Trophoblast cell (in vitro differentiated cells and primary cell): ENCODE measurements at regions not wholly inside any gene's neighbourhood (a gene's known extent, or its start where the extent isn't known, plus 50 kb on each side); places are given as distances from the start of the nearest gene placed in this dataset.
"Not testable (repeated sequence)": the region's sequence is repeated elsewhere in the genome, so short reads cannot be mapped to it uniquely, and the experiment has no call there.

ENCODE experiments used
- DNase-seq, 2 donors: peaks; one replicate each; pipeline ENCODE4 v3.0.0-alpha.2; 2016
- H2AFZ ChIP-seq: 2 replicates; pipeline ENCODE4 v1.6.1; 2013; ENCODE audit warnings: low read length, moderate library complexity, mild to moderate bottlenecking; ENCODE audit not compliant: insufficient read depth, poor library complexity
- H2AK5ac ChIP-seq: 2 replicates; pipeline ENCODE4 v1.6.1; 2013; ENCODE audit warnings: mild to moderate bottlenecking, low read length
- H2BK120ac ChIP-seq: 2 replicates; pipeline ENCODE4 v1.6.1; 2013; ENCODE audit warnings: low read length, mild to moderate bottlenecking, moderate library complexity; ENCODE audit not compliant: insufficient read depth, poor library complexity
- H2BK12ac ChIP-seq: 2 replicates; pipeline ENCODE4 v1.6.1; 2013; ENCODE audit warnings: mild to moderate bottlenecking, low read length, moderate library complexity
- H2BK5ac ChIP-seq: 2 replicates; pipeline ENCODE4 v1.6.1; 2013; ENCODE audit warnings: low read length, low read depth, moderate library complexity, mild to moderate bottlenecking; ENCODE audit not compliant: poor library complexity
- H3K14ac ChIP-seq: 2 replicates; pipeline ENCODE4 v1.6.1; 2013; ENCODE audit warnings: mild to moderate bottlenecking, low read length
- H3K18ac ChIP-seq: 2 replicates; pipeline ENCODE4 v1.6.1; 2013; ENCODE audit warnings: mild to moderate bottlenecking, low read length
- H3K23ac ChIP-seq: 2 replicates; pipeline ENCODE4 v1.6.1; 2013; ENCODE audit warnings: low read length
- H3K27ac ChIP-seq: 2 replicates; pipeline ENCODE4 v1.5.1; 2013; ENCODE audit warnings: low read depth, mild to moderate bottlenecking, inconsistent platforms, low read length, moderate library complexity
- H3K27me3 ChIP-seq: 2 replicates; pipeline ENCODE4 v1.6.1; 2013; ENCODE audit warnings: inconsistent platforms, mild to moderate bottlenecking, low read length, moderate library complexity; ENCODE audit not compliant: insufficient read depth
- H3K36me3 ChIP-seq, 2 experiments: 1 replicate in 1 of 2; 2 replicates in 1 of 2; pipeline ENCODE4 v1.6.1; 2013; ENCODE audit warnings: low read length in 2 of 2, mild to moderate bottlenecking in 2 of 2, moderate library complexity in 1 of 2; ENCODE audit not compliant: insufficient read depth in 2 of 2, control insufficient read depth in 1 of 2
- H3K4ac ChIP-seq: 2 replicates; pipeline ENCODE4 v1.6.1; 2013; ENCODE audit warnings: low read depth, mild to moderate bottlenecking, low read length, moderate library complexity
- H3K4me1 ChIP-seq, 2 experiments: 1 replicate in 1 of 2; 2 replicates in 1 of 2; pipeline ENCODE4 v1.6.1; 2013; ENCODE audit warnings: low read length in 2 of 2, mild to moderate bottlenecking in 2 of 2, moderate library complexity in 1 of 2; ENCODE audit not compliant: insufficient read depth in 2 of 2, control insufficient read depth in 1 of 2
- H3K4me2 ChIP-seq: 2 replicates; pipeline ENCODE4 v1.6.1; 2013; ENCODE audit warnings: inconsistent platforms, mild to moderate bottlenecking, low read length, moderate library complexity
- H3K4me3 ChIP-seq: 2 replicates; pipeline ENCODE4 v1.5.1; 2013; ENCODE audit warnings: mild to moderate bottlenecking, low read depth, low read length, inconsistent platforms
- H3K79me1 ChIP-seq: one replicate; pipeline ENCODE4 v1.6.1; 2013; ENCODE audit warnings: low read length
- H3K79me2 ChIP-seq: 2 replicates; pipeline ENCODE4 v1.6.1; 2013; ENCODE audit warnings: low read length, mild to moderate bottlenecking; ENCODE audit not compliant: control insufficient read depth, insufficient read depth, poor library complexity
- H3K9ac ChIP-seq: 2 replicates; pipeline ENCODE4 v1.6.1; 2013; ENCODE audit warnings: mild to moderate bottlenecking, low read length
- H3K9me3 ChIP-seq: 2 replicates; pipeline ENCODE4 v1.6.1; 2013; ENCODE audit warnings: low read depth, mild to moderate bottlenecking, control low read depth, inconsistent platforms, low read length; ENCODE audit not compliant: insufficient read depth
- H4K12ac ChIP-seq: 2 replicates; pipeline ENCODE4 v1.6.1; 2013; ENCODE audit warnings: low read depth, mild to moderate bottlenecking, low read length, moderate library complexity
- H4K8ac ChIP-seq: 2 replicates; pipeline ENCODE4 v1.6.1; 2013; ENCODE audit warnings: low read depth, mild to moderate bottlenecking, low read length, moderate library complexity
- H4K91ac ChIP-seq: one replicate; pipeline ENCODE4 v1.6.1; 2013; ENCODE audit warnings: low read depth, mild to moderate bottlenecking, low read length, moderate library complexity
- WGBS: extraction: QIAGEN DNeasy Blood & Tissue Kit; methylation state at CpG from one replicate; pipeline ENCODE4 v1.1.7; 2013; ENCODE audit warnings: missing lambda C conversion rate; ENCODE audit not compliant: insufficient read length, insufficient coverage; ENCODE audit errors: extremely low coverage; 5-methylcytosine and 5-hydroxymethylcytosine counted together

- H4K8ac ChIP-seq: no peak overlapping the region
- no peak overlapping the region for H2AFZ ChIP-seq
- H3K79me2 ChIP-seq: no peaks in the 10 kb centered on the region
- no CpG with 5 or more reads among the region's 2 CpGs for WGBS
- no peak overlapping the region for H2BK120ac ChIP-seq
- H3K4me1 ChIP-seq: peaks cover 5 to 6% of the 10 kb centered on the region in 2 experiments
- no peaks in the 10 kb centered on the region for H3K9me3 ChIP-seq
- H2BK12ac ChIP-seq: no peak overlapping the region
- H3K18ac ChIP-seq: no peak overlapping the region
- no peaks in the 10 kb centered on the region for H3K79me1 ChIP-seq
- no peak overlapping the region for H4K12ac ChIP-seq
- no peak overlapping the region for H3K4ac ChIP-seq
- H3K4me2 ChIP-seq: no peak overlapping the region
- no peaks in the 10 kb centered on the region for H3K36me3 ChIP-seq
- no peak overlapping the region for H2BK5ac ChIP-seq
- no peak overlapping the region for H3K23ac ChIP-seq
- no peak overlapping the region for H4K91ac ChIP-seq
- H3K9ac ChIP-seq: no peak overlapping the region
- no peak overlapping the region for H2AK5ac ChIP-seq
- no peak for DNase-seq
- H3K4me3 ChIP-seq: no peak overlapping the region
- H3K14ac ChIP-seq: no peak overlapping the region
- no peak overlapping the region for H3K27ac ChIP-seq
- H3K27me3 ChIP-seq: no peaks in the 10 kb centered on the region
These were observed 104.4 kb downstream of the KLF5 start for GRCh38 chr13:73162912-73163911.

- not testable (repeated sequence) for H3K79me1 ChIP-seq, H4K8ac ChIP-seq, H3K14ac ChIP-seq, H3K4me1 ChIP-seq, H3K23ac ChIP-seq, DNase-seq, H3K79me2 ChIP-seq, H4K12ac ChIP-seq, H4K91ac ChIP-seq, H3K27ac ChIP-seq, H3K4me2 ChIP-seq, H2AK5ac ChIP-seq, H3K36me3 ChIP-seq, H2BK120ac ChIP-seq, H3K4ac ChIP-seq, H3K9ac ChIP-seq, H2BK5ac ChIP-seq, H2BK12ac ChIP-seq, H3K4me3 ChIP-seq, H3K9me3 ChIP-seq, H3K27me3 ChIP-seq, H2AFZ ChIP-seq, H3K18ac ChIP-seq
- WGBS: no CpG with 5 or more reads among the region's 5 CpGs
These were observed 101.7 kb downstream of the KLF5 start for GRCh38 chr13:73160371-73161031.

DNA sequence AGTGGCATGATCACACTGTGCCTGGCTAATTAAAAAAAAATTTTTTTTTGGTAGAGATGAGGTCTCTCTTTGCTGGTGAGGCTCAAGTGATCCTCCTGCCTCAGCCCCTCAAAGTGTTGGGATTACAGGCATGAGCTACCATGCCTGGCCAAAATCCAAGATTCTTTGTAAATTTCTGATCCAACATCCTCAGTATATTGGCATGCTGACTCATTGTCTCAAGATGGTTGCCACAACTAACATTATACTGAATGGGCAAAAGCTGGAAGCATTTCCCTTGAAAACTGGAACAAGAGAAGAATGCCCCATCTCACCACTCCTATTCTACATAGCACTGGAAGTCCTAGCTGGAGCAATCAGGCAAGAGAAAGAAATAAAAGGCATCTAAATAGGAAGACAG lies 100.0 kb downstream of the KLF5 start:
- H3K4ac ChIP-seq: no peak overlapping the region
- H2BK12ac ChIP-seq: no peak overlapping the region
- no peaks in the 10 kb centered on the region for H3K79me2 ChIP-seq
- H3K23ac ChIP-seq: no peak overlapping the region
- no peak overlapping the region for H2BK120ac ChIP-seq
- no peak overlapping the region for H4K91ac ChIP-seq
- H2AK5ac ChIP-seq: no peak overlapping the region
- H2BK5ac ChIP-seq: no peak overlapping the region
- H3K18ac ChIP-seq: no peak overlapping the region
- H3K4me2 ChIP-seq: no peak overlapping the region
- no peak overlapping the region for H4K12ac ChIP-seq
- no peaks in the 10 kb centered on the region for H3K27me3 ChIP-seq
- H3K36me3 ChIP-seq: no peaks in the 10 kb centered on the region
- no peak overlapping the region for H4K8ac ChIP-seq
- H3K4me1 ChIP-seq: no peaks in the 10 kb centered on the region
- H3K9ac ChIP-seq: no peak overlapping the region
- no peak overlapping the region for H3K4me3 ChIP-seq
- no peak for DNase-seq
- H3K27ac ChIP-seq: no peak overlapping the region
- H3K14ac ChIP-seq: no peak overlapping the region
- H3K79me1 ChIP-seq: no peaks in the 10 kb centered on the region
- H3K9me3 ChIP-seq: no peaks in the 10 kb centered on the region
- no peak overlapping the region for H2AFZ ChIP-seq

GRCh38 chr13:73157031-73157430 lies 98.2 kb downstream of the KLF5 start:
- WGBS: no CpG with 5 or more reads among the region's 2 CpGs
- H2BK5ac ChIP-seq: no peak overlapping the region
- H3K4me1 ChIP-seq: no peaks in the 10 kb centered on the region
- H3K9me3 ChIP-seq: no peaks in the 10 kb centered on the region
- H3K18ac ChIP-seq: no peak overlapping the region
- H3K4me3 ChIP-seq: no peak overlapping the region
- no peak overlapping the region for H2AFZ ChIP-seq
- H3K9ac ChIP-seq: no peak overlapping the region
- no peak overlapping the region for H2BK120ac ChIP-seq
- no peak overlapping the region for H4K8ac ChIP-seq
- H3K4me2 ChIP-seq: no peak overlapping the region
- no peaks in the 10 kb centered on the region for H3K79me2 ChIP-seq
- H3K4ac ChIP-seq: no peak overlapping the region
- H3K79me1 ChIP-seq: no peaks in the 10 kb centered on the region
- no peaks in the 10 kb centered on the region for H3K27me3 ChIP-seq
- no peaks in the 10 kb centered on the region for H3K36me3 ChIP-seq
- H4K12ac ChIP-seq: no peak overlapping the region
- H3K14ac ChIP-seq: no peak overlapping the region
- H2AK5ac ChIP-seq: no peak overlapping the region
- no peak overlapping the region for H3K27ac ChIP-seq
- H4K91ac ChIP-seq: no peak overlapping the region
- no peak overlapping the region for H3K23ac ChIP-seq
- no peak for DNase-seq
- H2BK12ac ChIP-seq: no peak overlapping the region
